Sigmoid colon (tissue), 6 donors: ENCODE measurements at regions not wholly inside any gene's neighbourhood (a gene's known extent, or its start where the extent isn't known, plus 50 kb on each side); places are given as distances from the start of the nearest gene placed in this dataset.

ENCODE experiments used
- DNase-seq: peaks from one replicate; pipeline ENCODE4 v3.0.0-alpha.2; 2019
- H3K27ac ChIP-seq, 4 donors: fragments of 200-600 bp; sonication (generic); one replicate each; pipeline ENCODE4 v1.5.1; 2016 to 2019; ENCODE audit warnings: mild to moderate bottlenecking in 1 of 4
- H3K27me3 ChIP-seq, 3 donors: fragments of 200-600 bp; sonication (generic); one replicate each; pipeline ENCODE4 v1.5.1; 2019; ENCODE audit warnings: mild to moderate bottlenecking in 1 of 3
- H3K36me3 ChIP-seq, 4 donors: fragments of 200-600 bp; sonication (generic); one replicate each; pipeline ENCODE4 v1.5.1; 2016 to 2019
- H3K4me1 ChIP-seq, 4 donors: fragments of 200-600 bp; sonication (generic); one replicate each; pipeline ENCODE4 v1.5.1; 2017 to 2019
- H3K4me3 ChIP-seq, 4 donors: fragments of 200-600 bp; sonication (generic); one replicate each; pipeline ENCODE4 v1.5.1; 2017 to 2019; ENCODE audit warnings: mild to moderate bottlenecking in 2 of 4, moderate library complexity in 1 of 4
- H3K9me3 ChIP-seq, 4 donors: fragments of 200-600 bp in 3 of 4; sonication (generic) in 3 of 4; one replicate each; pipeline versions ENCODE4 v1.5.1 to v1.6.1; 2013 to 2019
- CTCF ChIP-seq, 4 experiments: fragments of 450-650 bp in 3 of 4; fragments of 200-600 bp in 1 of 4; IDR thresholded peaks; one replicate each; pipeline ENCODE4 v1.5.1; 2016 to 2019; ENCODE audit warnings: antibody characterized with exemption in 4 of 4, mild to moderate bottlenecking in 3 of 4, moderate library complexity in 2 of 4
- EP300 ChIP-seq, 4 donors: sonication (generic); formaldehyde crosslinking; IDR thresholded peaks; one replicate each; pipeline ENCODE4 v1.6.1; 2017; ENCODE audit warnings: antibody characterized with exemption in 4 of 4
- POLR2A ChIP-seq, 2 donors: fragments of 450-650 bp; IDR thresholded peaks; one replicate each; pipeline ENCODE4 v1.6.1; 2016; ENCODE audit warnings: antibody characterized with exemption in 2 of 2, mild to moderate bottlenecking in 2 of 2, moderate library complexity in 2 of 2
- POLR2AphosphoS5 ChIP-seq, 4 donors: sonication (generic); formaldehyde crosslinking; IDR thresholded peaks; one replicate each; pipeline ENCODE4 v1.6.1; 2017; ENCODE audit warnings: antibody characterized with exemption in 4 of 4
- WGBS, 2 donors: extraction: QIAGEN DNeasy Blood & Tissue Kit; methylation state at CpG; one replicate each; pipeline ENCODE4 v1.1.7; 2013; 5-methylcytosine and 5-hydroxymethylcytosine counted together
- intact Hi-C: fragments of 100-400 bp; cut with DNase I; formaldehyde crosslinking; loops from one replicate; pipeline ENCODE4 v1.15.1; 2023
- donor health status: healthy with polysubstance abuse.
- donor health status: healthy.

DNA sequence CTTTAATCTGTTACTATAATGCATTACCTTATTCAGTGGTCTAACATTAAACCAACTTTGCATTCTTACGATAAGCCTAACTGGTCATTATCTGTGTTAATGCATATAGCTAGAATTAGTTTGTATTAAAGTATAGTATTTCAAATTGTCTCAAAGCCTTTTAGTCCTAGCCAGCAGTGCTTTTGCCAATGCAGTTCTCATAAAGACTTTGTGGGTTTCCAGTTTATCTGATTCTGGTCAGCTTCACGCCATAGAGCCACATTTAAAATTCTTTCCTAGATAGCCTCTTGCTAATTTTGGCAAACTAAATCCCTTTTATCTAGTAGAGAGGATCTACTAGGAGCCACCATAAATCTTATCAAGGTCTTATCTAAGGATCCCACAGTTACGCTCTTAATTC lies 78.9 kb upstream of the VASH1 start:
- H3K27ac ChIP-seq: no peak overlapping the region
- H3K4me3 ChIP-seq: no peak overlapping the region
- H3K27me3 ChIP-seq: no peaks in the 10 kb centered on the region
- DNase-seq: no peak
- intact Hi-C loops: no loop called here
- no peaks in the 10 kb centered on the region for H3K4me1 ChIP-seq
- TF ChIP-seq POLR2A (IDR thresholded peaks at IDR 0.05) (no peak), EP300 (IDR thresholded peaks at IDR 0.05) (no peak), CTCF (IDR thresholded peaks at IDR 0.05) (no peak), POLR2AphosphoS5 (IDR thresholded peaks at IDR 0.05) (no peak)
- no peaks in the 10 kb centered on the region for H3K36me3 ChIP-seq
- WGBS, 2 donors: 75 to 84% methylated on average over 3 of the region's 3 CpGs
- H3K9me3 ChIP-seq: peaks cover 0 to 13% (median 7%) of the 10 kb centered on the region in 4 donors

DNA sequence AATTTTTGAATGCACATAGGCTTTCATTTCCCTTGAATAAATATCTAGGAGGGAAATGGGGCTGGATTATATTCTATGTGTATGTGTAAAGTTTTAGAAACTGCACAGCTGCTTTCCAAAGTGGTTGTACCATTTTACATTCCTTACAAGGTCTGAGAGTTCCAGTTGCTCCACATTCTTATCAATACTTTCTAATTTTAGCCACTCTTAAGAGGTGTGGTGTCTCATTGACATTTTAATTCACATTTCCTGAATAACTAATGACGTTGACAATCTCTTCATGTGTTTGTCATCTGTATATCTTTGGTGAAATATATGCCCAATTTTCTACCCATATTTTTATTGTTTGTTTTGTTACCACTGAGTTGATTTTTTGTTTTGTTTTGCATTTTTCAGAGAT lies 74.6 kb upstream of the VASH1 start:
- 74 to 79% methylated on average over 1 of the region's 1 CpG for whole genome bisulfite sequencing, 2 donors
- no peak for TF ChIP-seq POLR2AphosphoS5 (IDR thresholded peaks at IDR 0.05)
- TF ChIP-seq EP300 (IDR thresholded peaks at IDR 0.05): no peak
- no peak for TF ChIP-seq POLR2A (IDR thresholded peaks at IDR 0.05)
- no peak for TF ChIP-seq CTCF (IDR thresholded peaks at IDR 0.05)
- Histone ChIP-seq H3K27me3 (no peaks in the 10 kb centered on the region), H3K36me3 (no peaks in the 10 kb centered on the region), H3K9me3 (peaks cover 0 to 21% (median 12%) of the 10 kb centered on the region in 4 donors), H3K4me3 (no peak overlapping the region), H3K27ac (no peak overlapping the region), H3K4me1 (no peaks in the 10 kb centered on the region)
- intact Hi-C loops: no loop called here
- no peak for DNase-seq

GRCh38 chr14:76687611-76688382 lies 73.5 kb upstream of the VASH1 start:
- no peak for TF ChIP-seq EP300 (IDR thresholded peaks at IDR 0.05)
- no peak for TF ChIP-seq CTCF (IDR thresholded peaks at IDR 0.05)
- no peak for TF ChIP-seq POLR2AphosphoS5 (IDR thresholded peaks at IDR 0.05)
- no peak for TF ChIP-seq POLR2A (IDR thresholded peaks at IDR 0.05)
- Histone ChIP-seq H3K27ac (no peak overlapping the region), H3K9me3 (peaks cover 0 to 15% (median 9%) of the 10 kb centered on the region in 4 donors), H3K4me1 (no peaks in the 10 kb centered on the region), H3K4me3 (no peak overlapping the region), H3K36me3 (no peaks in the 10 kb centered on the region), H3K27me3 (no peaks in the 10 kb centered on the region)
- DNase-seq: no peak
- intact Hi-C loops: no loop called here
- 24 to 73% methylated on average over 7 of the region's 7 CpGs for WGBS, 2 donors

GRCh38 chr14:76688383-76688671 lies 72.9 kb upstream of the VASH1 start:
- Histone ChIP-seq H3K27me3 (no peaks in the 10 kb centered on the region), H3K36me3 (no peaks in the 10 kb centered on the region), H3K9me3 (peaks cover 0 to 10% (median 7%) of the 10 kb centered on the region in 4 donors), H3K27ac (no peak overlapping the region), H3K4me3 (no peak overlapping the region), H3K4me1 (no peaks in the 10 kb centered on the region)
- DNase-seq: no peak
- intact Hi-C loops: no loop called here
- no peak for TF ChIP-seq POLR2AphosphoS5 (IDR thresholded peaks at IDR 0.05)
- TF ChIP-seq EP300 (IDR thresholded peaks at IDR 0.05): no peak
- WGBS, 2 donors: 53 to 75% methylated on average over 2 of the region's 2 CpGs

GRCh38 chr14:76690502-76691105 lies 70.7 kb upstream of the VASH1 start:
- no peak overlapping the region for H3K4me3 ChIP-seq
- intact Hi-C loops: no loop called here
- H3K9me3 ChIP-seq: peaks cover 0 to 10% (median 7%) of the 10 kb centered on the region in 4 donors
- WGBS, 2 donors: 91 to 94% methylated on average over 11 of the region's 11 CpGs
- TF ChIP-seq POLR2AphosphoS5 (IDR thresholded peaks at IDR 0.05) (no peak), EP300 (IDR thresholded peaks at IDR 0.05) (no peak), CTCF (IDR thresholded peaks at IDR 0.05) (no peak), POLR2A (IDR thresholded peaks at IDR 0.05) (no peak)
- no peak overlapping the region for H3K27ac ChIP-seq
- no peaks in the 10 kb centered on the region for H3K36me3 ChIP-seq
- no peaks in the 10 kb centered on the region for H3K4me1 ChIP-seq
- no peaks in the 10 kb centered on the region for H3K27me3 ChIP-seq
- DNase-seq: no peak
